OCI-LY7 (cell line): ENCODE measurements at regions not wholly inside any gene's neighbourhood (a gene's known extent, or its start where the extent isn't known, plus 50 kb on each side); places are given as distances from the start of the nearest gene placed in this dataset.

Experiments used
- BruUV-seq: library from RNA; stranded (reverse); fragments of 400-500 nt; replicated peaks from 2 replicates; lab custom pipeline; 2021; lab: Mats Ljungman, UMichigan
- CTCF ChIA-PET: fragments of 300-600 bp; sonication (Branson Sonifier 250); formaldehyde crosslinking; loops from one replicate; lab custom pipeline; 2022; ENCODE audit warnings: antibody characterized with exemption; ENCODE audit not compliant: unreplicated experiment; lab: Charles Lee
- POLR2A ChIA-PET: fragments of 300-600 bp; sonication (Branson Sonifier 250); formaldehyde crosslinking; loops from one replicate; lab custom pipeline; 2022; ENCODE audit warnings: antibody characterized with exemption; lab: Charles Lee
- DNase-seq: peaks from one replicate; pipeline ENCODE4 v3.0.0-alpha.2; 2015; ENCODE audit warnings: low spot score
- H2AFZ ChIP-seq: fragments of 200-600 bp; sonication (generic), shearing (Covaris generic); 2 replicates; pipeline ENCODE4 v1.6.1; 2014; ENCODE audit warnings: mild to moderate bottlenecking, antibody characterized with exemption, low read length, moderate library complexity
- H3K27ac ChIP-seq: fragments of 200-600 bp; sonication (generic); 2 replicates; pipeline ENCODE4 v1.5.1; 2014; ENCODE audit warnings: mixed run types, low read depth, mild to moderate bottlenecking, moderate library complexity, low read length, inconsistent platforms; ENCODE audit not compliant: poor library complexity, severe bottlenecking
- H3K36me3 ChIP-seq: fragments of 200-600 bp; sonication (generic); 2 replicates; pipeline ENCODE4 v1.6.1; 2014; ENCODE audit warnings: mild to moderate bottlenecking, antibody characterized with exemption, low read length, moderate library complexity, mixed read lengths; ENCODE audit not compliant: insufficient read depth
- H3K4me1 ChIP-seq: fragments of 200-600 bp; sonication (generic); 2 replicates; pipeline ENCODE4 v1.5.1; 2014; ENCODE audit warnings: mild to moderate bottlenecking, low read length; ENCODE audit not compliant: insufficient read depth, poor library complexity, severe bottlenecking
- H3K4me2 ChIP-seq: fragments of 200-600 bp; sonication (generic); 2 replicates; pipeline ENCODE4 v1.6.1; 2014; ENCODE audit warnings: mild to moderate bottlenecking, low read length
- H3K4me3 ChIP-seq: fragments of 200-600 bp; sonication (generic); 2 replicates; pipeline ENCODE4 v1.5.1; 2014; ENCODE audit warnings: mild to moderate bottlenecking, low read depth, low read length; ENCODE audit not compliant: poor library complexity, severe bottlenecking
- H3K79me2 ChIP-seq: fragments of 200-600 bp; sonication (generic); 2 replicates; pipeline ENCODE4 v1.6.1; 2016; ENCODE audit warnings: low read depth, mild to moderate bottlenecking, low read length, moderate library complexity, mixed read lengths; ENCODE audit not compliant: insufficient read depth
- H3K9me2 ChIP-seq: fragments of 200-600 bp; sonication (generic); 2 replicates; pipeline ENCODE4 v1.6.1; 2016; ENCODE audit warnings: mild to moderate bottlenecking, low read length, mixed read lengths; ENCODE audit not compliant: insufficient read depth
- H3K9me3 ChIP-seq: fragments of 200-600 bp; sonication (generic); 2 replicates; pipeline ENCODE4 v1.6.1; 2014; ENCODE audit warnings: mild to moderate bottlenecking, mixed run types, low read length, mixed read lengths
- H4K20me1 ChIP-seq: fragments of 200-600 bp; sonication (generic); 2 replicates; pipeline ENCODE4 v1.6.1; 2014; ENCODE audit warnings: mild to moderate bottlenecking, antibody characterized with exemption, low read length, moderate library complexity, mixed read lengths; ENCODE audit not compliant: insufficient read depth
- CTCF ChIP-seq: fragments of 200-600 bp; sonication (generic); conservative IDR thresholded peaks from 2 replicates; pipeline ENCODE4 v1.5.1; 2014; ENCODE audit warnings: mild to moderate bottlenecking, antibody characterized with exemption, low read length, moderate library complexity, mixed read lengths
- EZH2phosphoT487 ChIP-seq: fragments of 200-600 bp; sonication (generic); IDR thresholded peaks from 2 replicates; pipeline ENCODE4 v1.6.1; 2018; ENCODE audit warnings: low read depth, borderline replicate concordance, mild to moderate bottlenecking, mixed run types, antibody characterized with exemption, low read length, moderate library complexity, mixed read lengths
- intact Hi-C: fragments of 100-400 bp; cut with micrococcal nuclease; formaldehyde crosslinking; loops from one replicate; pipeline ENCODE4 v1.10.0; 2022; ENCODE audit not compliant: unreplicated experiment

- H3K36me3 ChIP-seq = no peaks in the 10 kb centered on the region
- H3K9me3 ChIP-seq = no peaks in the 10 kb centered on the region
- no peak for DNase-seq
- H4K20me1 ChIP-seq = no peaks in the 10 kb centered on the region
- H3K4me3 ChIP-seq = no peak overlapping the region
- H3K9me2 ChIP-seq = no peaks in the 10 kb centered on the region
- POLR2A ChIA-PET = interaction anchor here (0.6 kb wide), 1 partner anchor 458 kb away, joined by 3 read pairs; no protein-coding TSS in a partner anchor
- no peaks in the 10 kb centered on the region for H3K79me2 ChIP-seq
- no peak overlapping the region for H2AFZ ChIP-seq
- intact Hi-C loops = no loop called here
- no peak overlapping the region for H3K4me2 ChIP-seq
- H3K4me1 ChIP-seq = no peaks in the 10 kb centered on the region
- no peak for TF ChIP-seq EZH2phosphoT487
- TF ChIP-seq CTCF = no peak
- no peak overlapping the region for H3K27ac ChIP-seq
- CTCF ChIA-PET = no interaction called here
- no TSS peak for BruUV-seq
These were observed 49.7 kb upstream of the FRMD4B start for GRCh38 chr3:69435274-69436265.
